ENCODE measurements at regions not wholly inside any gene's neighbourhood (a gene's known extent, or its start where the extent isn't known, plus 50 kb on each side); places are given as distances from the start of the nearest gene placed in this dataset.

DNA sequence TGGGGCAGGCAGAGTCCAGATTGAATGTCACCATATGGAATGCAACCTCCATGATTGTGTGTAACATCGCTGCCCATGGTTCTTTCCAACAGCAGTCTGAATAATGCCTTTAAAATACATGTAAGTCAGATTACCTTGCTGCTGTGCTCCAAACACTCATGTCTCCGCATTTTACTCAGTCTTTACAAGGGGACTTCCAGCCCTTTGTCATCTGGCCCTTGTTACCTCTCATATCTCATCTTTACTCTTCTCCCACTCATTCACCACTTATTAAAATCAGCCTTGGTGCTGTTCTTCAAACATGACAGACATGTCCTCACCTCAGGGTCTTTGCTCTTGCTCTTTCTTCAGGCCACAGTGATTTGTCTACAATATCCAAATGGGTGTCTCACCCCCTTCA is 200.4 kb upstream of the GYPA start:
- no peaks in the 10 kb centered on the region for H3K4me1 Mint-ChIP-seq

GRCh38 chr4:144342949-144343760 is 202.6 kb upstream of the GYPA start:
- H3K27me3 ChIP-seq, result no peaks in the 10 kb centered on the region
- no peaks in the 10 kb centered on the region for H3K36me3 ChIP-seq
- no peak overlapping the region for H3K4me3 ChIP-seq
- Mint-ChIP-seq H3K9me3 (no peaks in the 10 kb centered on the region), H3K27me3 (ENCODE audit: insufficient read depth, low read depth) (peaks cover 3% of the 10 kb centered on the region), H3K27ac (no peak overlapping the region), H3K36me3 (no peaks in the 10 kb centered on the region), H3K4me3 (no peak overlapping the region), H3K4me1 (peaks cover 4% of the 10 kb centered on the region)
- no peak for TF ChIP-seq EZH2 (IDR thresholded peaks at IDR 0.05)
- TF ChIP-seq EZH2phosphoT487 (IDR thresholded peaks at IDR 0.05), result no peak
- TF ChIP-seq CTCF (IDR thresholded peaks at IDR 0.05), result no peak
- peaks cover 22% of the 10 kb centered on the region for H3K4me1 ChIP-seq
- no peaks in the 10 kb centered on the region for H4K20me1 ChIP-seq (ENCODE audit: low read depth)
- no peak overlapping the region for H3K4me2 ChIP-seq
- H3K9me3 ChIP-seq (ENCODE audit: low read depth), result no peaks in the 10 kb centered on the region
- DNase-seq (ENCODE audit: low spot score), result no peak
- peaks cover 10% of the 10 kb centered on the region for H3F3A ChIP-seq (ENCODE audit: low read depth)
- H2AFZ ChIP-seq (replicated peaks), result no peak overlapping the region
- no peak overlapping the region for H3K27ac ChIP-seq
- H3K9ac ChIP-seq, result no peak overlapping the region
- H3K79me2 ChIP-seq (ENCODE audit: low read depth), result no peaks in the 10 kb centered on the region

More for the DNA sequence above, 200.4 kb upstream of the GYPA start:
- Histone ChIP-seq H4K20me1 (ENCODE audit: low read depth) (no peaks in the 10 kb centered on the region), H2AFZ (replicated peaks) (no peak overlapping the region), H3K9ac (no peak overlapping the region), H3K4me1 (peaks cover 3% of the 10 kb centered on the region), H3F3A (ENCODE audit: low read depth) (no peaks in the 10 kb centered on the region), H3K79me2 (ENCODE audit: low read depth) (no peaks in the 10 kb centered on the region), H3K4me2 (no peak overlapping the region), H3K4me3 (no peak overlapping the region), H3K36me3 (no peaks in the 10 kb centered on the region), H3K9me3 (ENCODE audit: low read depth) (no peaks in the 10 kb centered on the region), H3K27ac (no peak overlapping the region), H3K27me3 (no peaks in the 10 kb centered on the region)
- DNase-seq (ENCODE audit: low spot score), result no peak
- H3K9me3 Mint-ChIP-seq, result no peaks in the 10 kb centered on the region
- peaks cover 3% of the 10 kb centered on the region for H3K27me3 Mint-ChIP-seq (ENCODE audit: insufficient read depth, low read depth)
- H3K4me3 Mint-ChIP-seq, result no peak overlapping the region
- TF ChIP-seq EZH2 (IDR thresholded peaks at IDR 0.05), result no peak
- no peaks in the 10 kb centered on the region for H3K36me3 Mint-ChIP-seq
- H3K27ac Mint-ChIP-seq, result no peak overlapping the region

- Histone ChIP-seq H3K4me2 (peak overlapping the region; percentile 44), H2AFZ (replicated peaks) (no peak overlapping the region), H3K27me3 (no peaks in the 10 kb centered on the region), H3K9me3 (ENCODE audit: low read depth) (no peaks in the 10 kb centered on the region), H3K4me3 (no peak overlapping the region), H4K20me1 (ENCODE audit: low read depth) (no peaks in the 10 kb centered on the region), H3K36me3 (no peaks in the 10 kb centered on the region), H3K9ac (no peak overlapping the region), H3K79me2 (ENCODE audit: low read depth) (no peaks in the 10 kb centered on the region), H3F3A (ENCODE audit: low read depth) (peaks cover 10% of the 10 kb centered on the region), H3K27ac (peak overlapping the region; percentile 72), H3K4me1 (peaks cover 23% of the 10 kb centered on the region)
- Mint-ChIP-seq H3K4me1 (peaks cover 4% of the 10 kb centered on the region), H3K27ac (no peak overlapping the region), H3K9me3 (no peaks in the 10 kb centered on the region), H3K4me3 (no peak overlapping the region), H3K36me3 (no peaks in the 10 kb centered on the region), H3K27me3 (ENCODE audit: insufficient read depth, low read depth) (no peaks in the 10 kb centered on the region)
- DNase-seq (ENCODE audit: low spot score), result no peak
- no peak for TF ChIP-seq CTCF (IDR thresholded peaks at IDR 0.05)
- no peak for TF ChIP-seq EZH2 (IDR thresholded peaks at IDR 0.05)
- no peak for TF ChIP-seq EZH2phosphoT487 (IDR thresholded peaks at IDR 0.05)
Observed at GRCh38 chr4:144347121-144347520, 206.6 kb upstream of the GYPA start.

- peaks cover 34% of the 10 kb centered on the region for H3K4me1 Mint-ChIP-seq
Observed at GRCh38 chr4:144350706-144351105, 210.2 kb upstream of the GYPA start.

More at GRCh38 chr4:144350706-144351105, 210.2 kb upstream of the GYPA start:
- Histone ChIP-seq H3F3A (ENCODE audit: low read depth) (peaks cover 16% of the 10 kb centered on the region), H3K27ac (no peak overlapping the region), H4K20me1 (ENCODE audit: low read depth) (no peaks in the 10 kb centered on the region), H3K4me3 (no peak overlapping the region), H3K36me3 (no peaks in the 10 kb centered on the region), H2AFZ (replicated peaks) (no peak overlapping the region), H3K4me1 (peaks cover 48% of the 10 kb centered on the region), H3K79me2 (ENCODE audit: low read depth) (no peaks in the 10 kb centered on the region), H3K27me3 (no peaks in the 10 kb centered on the region), H3K9me3 (ENCODE audit: low read depth) (no peaks in the 10 kb centered on the region), H3K4me2 (no peak overlapping the region), H3K9ac (no peak overlapping the region)
- TF ChIP-seq CTCF (IDR thresholded peaks at IDR 0.05) (no peak), EZH2phosphoT487 (IDR thresholded peaks at IDR 0.05) (no peak), EZH2 (IDR thresholded peaks at IDR 0.05) (no peak)
- H3K4me3 Mint-ChIP-seq, result no peak overlapping the region
- no peaks in the 10 kb centered on the region for H3K36me3 Mint-ChIP-seq
- H3K27me3 Mint-ChIP-seq (ENCODE audit: insufficient read depth, low read depth), result no peaks in the 10 kb centered on the region
- no peaks in the 10 kb centered on the region for H3K9me3 Mint-ChIP-seq
- H3K27ac Mint-ChIP-seq, result no peak overlapping the region
- DNase-seq (ENCODE audit: low spot score), result no peak
